AG10803 (cell line): ENCODE measurements at regions not wholly inside any gene's neighbourhood (a gene's known extent, or its start where the extent isn't known, plus 50 kb on each side); places are given as distances from the start of the nearest gene placed in this dataset.
A peak's percentile ranks its signal among the peaks of the same experiment; 100 is the strongest.

Experiments used
- DNase-seq: peaks from one replicate; pipeline ENCODE4 v3.0.0; 2010; ENCODE audit warnings: low read depth
- H3K4me3 ChIP-seq: 2 replicates; pipeline ENCODE4 v1.5.1; 2011; ENCODE audit warnings: mild to moderate bottlenecking, low read length, control low read depth
- TF ChIP-seq, protein P1 (sequence below): conservative IDR thresholded peaks from 2 replicates; pipeline ENCODE4 v1.5.1; 2011; ENCODE audit warnings: mild to moderate bottlenecking, low read length, control low read depth, inconsistent platforms

DNA sequence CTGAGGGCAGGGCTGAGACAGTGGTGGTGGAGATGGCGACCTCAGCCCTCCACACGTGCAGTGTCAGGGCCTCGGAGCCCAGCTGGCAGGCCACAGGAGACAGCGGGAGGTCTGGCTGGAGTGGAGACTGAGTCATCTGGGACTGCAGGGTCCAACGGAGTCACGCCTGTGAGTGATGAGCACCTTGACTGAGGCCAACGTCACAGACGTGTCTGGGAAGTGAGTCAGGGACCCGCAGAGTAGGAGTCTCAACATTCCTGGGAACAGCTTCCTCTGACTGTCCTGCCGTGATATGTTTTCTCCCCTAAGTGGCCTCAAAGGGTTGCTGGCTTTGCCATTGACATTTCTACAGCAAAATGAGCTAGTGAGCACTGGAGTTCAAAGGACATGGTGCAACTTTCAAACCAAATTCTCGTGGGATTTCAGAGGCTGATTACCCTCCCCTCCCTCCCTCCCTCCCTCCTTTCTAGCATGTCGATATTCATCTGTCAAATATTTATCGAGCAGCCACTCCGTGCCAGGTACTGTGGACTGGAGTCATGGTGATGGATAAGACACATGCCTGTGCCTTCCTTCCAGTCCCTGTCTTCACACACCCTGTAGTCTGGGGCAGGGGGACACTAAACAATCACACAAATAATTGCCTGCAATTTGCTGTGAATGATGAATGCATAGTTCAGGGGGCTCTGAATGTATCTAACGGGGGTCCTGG is 53.3 kb upstream of the AMOTL2 start:
- H3K4me3 ChIP-seq, result peak overlapping the region; percentile 7; the same call in 1 of the 2 replicates
- TF ChIP-seq, protein P1, sequence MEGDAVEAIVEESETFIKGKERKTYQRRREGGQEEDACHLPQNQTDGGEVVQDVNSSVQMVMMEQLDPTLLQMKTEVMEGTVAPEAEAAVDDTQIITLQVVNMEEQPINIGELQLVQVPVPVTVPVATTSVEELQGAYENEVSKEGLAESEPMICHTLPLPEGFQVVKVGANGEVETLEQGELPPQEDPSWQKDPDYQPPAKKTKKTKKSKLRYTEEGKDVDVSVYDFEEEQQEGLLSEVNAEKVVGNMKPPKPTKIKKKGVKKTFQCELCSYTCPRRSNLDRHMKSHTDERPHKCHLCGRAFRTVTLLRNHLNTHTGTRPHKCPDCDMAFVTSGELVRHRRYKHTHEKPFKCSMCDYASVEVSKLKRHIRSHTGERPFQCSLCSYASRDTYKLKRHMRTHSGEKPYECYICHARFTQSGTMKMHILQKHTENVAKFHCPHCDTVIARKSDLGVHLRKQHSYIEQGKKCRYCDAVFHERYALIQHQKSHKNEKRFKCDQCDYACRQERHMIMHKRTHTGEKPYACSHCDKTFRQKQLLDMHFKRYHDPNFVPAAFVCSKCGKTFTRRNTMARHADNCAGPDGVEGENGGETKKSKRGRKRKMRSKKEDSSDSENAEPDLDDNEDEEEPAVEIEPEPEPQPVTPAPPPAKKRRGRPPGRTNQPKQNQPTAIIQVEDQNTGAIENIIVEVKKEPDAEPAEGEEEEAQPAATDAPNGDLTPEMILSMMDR, result peak; percentile 41
- peak; percentile 100 for DNase-seq

DNA sequence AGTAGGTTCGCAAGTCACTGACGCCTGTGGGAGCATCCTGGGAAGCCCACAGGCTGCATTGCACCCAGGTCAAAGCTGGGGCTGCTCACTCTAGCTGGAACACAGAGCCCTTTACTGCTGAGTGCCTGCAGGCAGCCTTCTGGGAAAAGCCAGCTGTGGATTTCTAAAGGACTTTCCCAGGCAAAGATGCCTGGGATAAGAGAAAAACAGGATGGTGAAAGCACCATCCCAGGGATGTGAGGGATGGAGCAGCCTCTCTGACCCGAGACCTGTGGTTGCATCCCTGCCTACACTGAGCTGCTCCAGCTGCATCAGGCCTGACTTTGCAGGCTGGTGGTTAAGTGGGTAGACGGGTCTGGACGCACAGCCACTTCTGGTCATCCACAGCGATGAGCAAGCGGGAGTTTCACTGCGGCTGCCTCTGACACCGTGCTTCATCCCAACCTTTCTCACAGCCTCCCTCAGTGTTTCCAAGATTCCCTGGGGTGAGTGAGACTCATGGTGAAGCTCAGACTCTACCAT is 52.5 kb upstream of the AMOTL2 start:
- TF ChIP-seq, protein P1, result no peak
- peak; percentile 88 for DNase-seq
- no peak overlapping the region for H3K4me3 ChIP-seq

DNA sequence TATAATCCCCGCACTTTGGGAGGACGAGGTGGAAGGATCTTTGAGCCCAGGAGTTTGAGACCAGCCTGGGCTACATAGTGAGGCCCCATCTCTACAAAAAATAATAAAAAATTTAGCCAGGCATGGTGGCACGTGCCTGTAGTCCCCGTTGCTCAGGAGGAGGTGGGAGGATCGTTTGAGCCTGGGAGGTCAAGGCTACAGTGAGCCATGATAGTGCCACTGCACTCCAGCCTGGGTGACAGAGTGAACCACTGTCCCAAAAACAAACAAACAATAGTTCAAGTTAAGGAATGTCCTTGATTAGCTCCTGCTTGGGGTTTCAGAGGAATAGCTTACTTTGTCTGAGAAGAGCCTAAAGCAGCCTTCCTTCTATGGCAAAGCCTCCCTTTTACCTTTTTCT is 51.7 kb upstream of the AMOTL2 start:
- TF ChIP-seq, protein P1, result no peak
- no peak overlapping the region for H3K4me3 ChIP-seq
- DNase-seq, result no peak
